Upper lobe of left lung (tissue), 4 donors: ENCODE measurements at regions not wholly inside any gene's neighbourhood (a gene's known extent, or its start where the extent isn't known, plus 50 kb on each side); places are given as distances from the start of the nearest gene placed in this dataset.

ENCODE experiments used
- CTCF ChIP-seq, 6 experiments: fragments of 450-650 bp in 4 of 6; fragments of 200-600 bp in 2 of 6; sonication (generic) in 2 of 6; IDR thresholded peaks; one replicate each; pipeline ENCODE4 v1.5.1; 2016 to 2019; ENCODE audit warnings: antibody characterized with exemption in 6 of 6
- EP300 ChIP-seq, 4 donors: sonication (generic); formaldehyde crosslinking; IDR thresholded peaks; one replicate each; pipeline ENCODE4 v1.5.1; 2017; ENCODE audit warnings: antibody characterized with exemption in 4 of 4, control low read depth in 2 of 4
- POLR2A ChIP-seq, 4 donors: fragments of 450-650 bp; IDR thresholded peaks; one replicate each; pipeline ENCODE4 v1.5.1; 2016 to 2017; ENCODE audit warnings: antibody characterized with exemption in 4 of 4, mild to moderate bottlenecking in 2 of 4

GRCh38 chr2:64873472-64873924 lies 115.7 kb upstream of the SLC1A4 start:
- TF ChIP-seq CTCF (IDR thresholded peaks at IDR 0.05) = peak; percentile 93 to 96 (median 94)
- no peak for TF ChIP-seq EP300 (IDR thresholded peaks at IDR 0.05)
- TF ChIP-seq POLR2A (IDR thresholded peaks at IDR 0.05) = no peak
